C4-2B (cell line): ENCODE measurements at regions not wholly inside any gene's neighbourhood (a gene's known extent, or its start where the extent isn't known, plus 50 kb on each side); places are given as distances from the start of the nearest gene placed in this dataset.

Experiments
- ZFX ChIP-seq: fragments of 450-650 bp; IDR thresholded peaks from 2 replicates; pipeline ENCODE4 v1.6.1; 2017
- TF ChIP-seq, protein P1 (sequence below): fragments of 450-650 bp; conservative IDR thresholded peaks from 2 replicates; pipeline ENCODE4 v1.5.1; 2017; ENCODE audit warnings: mild to moderate bottlenecking

- TF ChIP-seq, protein P1, sequence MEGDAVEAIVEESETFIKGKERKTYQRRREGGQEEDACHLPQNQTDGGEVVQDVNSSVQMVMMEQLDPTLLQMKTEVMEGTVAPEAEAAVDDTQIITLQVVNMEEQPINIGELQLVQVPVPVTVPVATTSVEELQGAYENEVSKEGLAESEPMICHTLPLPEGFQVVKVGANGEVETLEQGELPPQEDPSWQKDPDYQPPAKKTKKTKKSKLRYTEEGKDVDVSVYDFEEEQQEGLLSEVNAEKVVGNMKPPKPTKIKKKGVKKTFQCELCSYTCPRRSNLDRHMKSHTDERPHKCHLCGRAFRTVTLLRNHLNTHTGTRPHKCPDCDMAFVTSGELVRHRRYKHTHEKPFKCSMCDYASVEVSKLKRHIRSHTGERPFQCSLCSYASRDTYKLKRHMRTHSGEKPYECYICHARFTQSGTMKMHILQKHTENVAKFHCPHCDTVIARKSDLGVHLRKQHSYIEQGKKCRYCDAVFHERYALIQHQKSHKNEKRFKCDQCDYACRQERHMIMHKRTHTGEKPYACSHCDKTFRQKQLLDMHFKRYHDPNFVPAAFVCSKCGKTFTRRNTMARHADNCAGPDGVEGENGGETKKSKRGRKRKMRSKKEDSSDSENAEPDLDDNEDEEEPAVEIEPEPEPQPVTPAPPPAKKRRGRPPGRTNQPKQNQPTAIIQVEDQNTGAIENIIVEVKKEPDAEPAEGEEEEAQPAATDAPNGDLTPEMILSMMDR, result no peak
- no peak for TF ChIP-seq ZFX
Observed at GRCh38 chr6:51094271-51094670, 275.6 kb downstream of the TFAP2B start.
